ENCODE measurements at regions not wholly inside any gene's neighbourhood (a gene's known extent, or its start where the extent isn't known, plus 50 kb on each side); places are given as distances from the start of the nearest gene placed in this dataset.

- TF ChIP-seq LEF1 (IDR thresholded peaks at IDR 0.05; ENCODE audit: borderline replicate concordance): no peak
- no peak for TF ChIP-seq NFRKB (IDR thresholded peaks at IDR 0.05)
- no peak for TF ChIP-seq L3MBTL2 (conservative IDR thresholded peaks at IDR 0.05)
- no peak for TF ChIP-seq FOXM1 (IDR thresholded peaks at IDR 0.05; ENCODE audit: borderline replicate concordance)
- no peak for TF ChIP-seq ELF4 (IDR thresholded peaks at IDR 0.05)
- TF ChIP-seq FOXK2 (IDR thresholded peaks at IDR 0.05): no peak
- TF ChIP-seq FOXA1 (IDR thresholded peaks at IDR 0.05): no peak
- TF ChIP-seq HDGF (IDR thresholded peaks at IDR 0.05; ENCODE audit: borderline replicate concordance): no peak
- no peak for TF ChIP-seq CTBP1 (IDR thresholded peaks at IDR 0.05; ENCODE audit: borderline replicate concordance)
- TF ChIP-seq SUZ12 (IDR thresholded peaks at IDR 0.05): no peak
- ChIA-PET CTCF (interaction anchor here (0.6 kb wide), 1 partner anchor 62 kb away, joined by 3 read pairs; no protein-coding TSS in a partner anchor), POLR2A (no interaction called here)
- no peak for DNase-seq (ENCODE audit: extremely low spot score)
Observed at GRCh38 chr3:82815417-82816058, 1054.1 kb upstream of the GBE1 start.

- CTCF ChIA-PET: no interaction called here
- POLR2A ChIA-PET: no interaction called here
- no peak for DNase-seq (ENCODE audit: extremely low spot score)
- TF ChIP-seq FOXK2 (IDR thresholded peaks at IDR 0.05) (no peak), HDGF (IDR thresholded peaks at IDR 0.05; ENCODE audit: borderline replicate concordance) (no peak), PKNOX1 (IDR thresholded peaks at IDR 0.05) (no peak), SUZ12 (IDR thresholded peaks at IDR 0.05) (no peak), FOXM1 (IDR thresholded peaks at IDR 0.05; ENCODE audit: borderline replicate concordance) (no peak), ELF4 (IDR thresholded peaks at IDR 0.05) (no peak), ARNT (IDR thresholded peaks at IDR 0.05) (no peak), NFRKB (IDR thresholded peaks at IDR 0.05) (no peak)
Observed at GRCh38 chr3:82814660-82815059, 1053.2 kb upstream of the GBE1 start.

- TF ChIP-seq TARDBP (IDR thresholded peaks at IDR 0.05) (no peak), ELF4 (IDR thresholded peaks at IDR 0.05) (no peak), FOXA1 (IDR thresholded peaks at IDR 0.05) (no peak), NFRKB (IDR thresholded peaks at IDR 0.05) (no peak), L3MBTL2 (conservative IDR thresholded peaks at IDR 0.05) (no peak), FOXM1 (IDR thresholded peaks at IDR 0.05; ENCODE audit: borderline replicate concordance) (no peak), FOXK2 (IDR thresholded peaks at IDR 0.05) (no peak), ZNF384 (IDR thresholded peaks at IDR 0.05) (no peak)
- ChIA-PET CTCF (no interaction called here), POLR2A (no interaction called here)
- DNase-seq (ENCODE audit: extremely low spot score): no peak
Observed at GRCh38 chr3:82807781-82808180, 1046.3 kb upstream of the GBE1 start.

- no peak for DNase-seq (ENCODE audit: extremely low spot score)
- ChIA-PET CTCF (no interaction called here), POLR2A (no interaction called here)
- TF ChIP-seq BHLHE40 (IDR thresholded peaks at IDR 0.05; ENCODE audit: borderline replicate concordance): no peak
- TF ChIP-seq L3MBTL2 (conservative IDR thresholded peaks at IDR 0.05): no peak
- TF ChIP-seq FOXA1 (IDR thresholded peaks at IDR 0.05): no peak
- no peak for TF ChIP-seq LEF1 (IDR thresholded peaks at IDR 0.05; ENCODE audit: borderline replicate concordance)
- no peak for TF ChIP-seq TARDBP (IDR thresholded peaks at IDR 0.05)
- no peak for TF ChIP-seq FOXM1 (IDR thresholded peaks at IDR 0.05; ENCODE audit: borderline replicate concordance)
Observed at GRCh38 chr3:82802501-82802900, 1041.1 kb upstream of the GBE1 start.

- ChIA-PET CTCF (no interaction called here), POLR2A (no interaction called here)
- DNase-seq (ENCODE audit: extremely low spot score): no peak
- no peak for TF ChIP-seq ZNF384 (IDR thresholded peaks at IDR 0.05)
- TF ChIP-seq ELF4 (IDR thresholded peaks at IDR 0.05): no peak
- no peak for TF ChIP-seq ARNT (IDR thresholded peaks at IDR 0.05)
- no peak for TF ChIP-seq BHLHE40 (IDR thresholded peaks at IDR 0.05; ENCODE audit: borderline replicate concordance)
- TF ChIP-seq CTBP1 (IDR thresholded peaks at IDR 0.05; ENCODE audit: borderline replicate concordance): no peak
- TF ChIP-seq TARDBP (IDR thresholded peaks at IDR 0.05): no peak
- no peak for TF ChIP-seq FOXM1 (IDR thresholded peaks at IDR 0.05; ENCODE audit: borderline replicate concordance)
- TF ChIP-seq HDGF (IDR thresholded peaks at IDR 0.05; ENCODE audit: borderline replicate concordance): no peak
- no peak for TF ChIP-seq LEF1 (IDR thresholded peaks at IDR 0.05; ENCODE audit: borderline replicate concordance)
Observed at GRCh38 chr3:82800248-82800647, 1038.8 kb upstream of the GBE1 start.

GRCh38 chr3:82796765-82797164, 1035.3 kb upstream of the GBE1 start:
- POLR2A ChIA-PET: no interaction called here
- no peak for TF ChIP-seq TARDBP (IDR thresholded peaks at IDR 0.05)
- TF ChIP-seq SUZ12 (IDR thresholded peaks at IDR 0.05): no peak
- TF ChIP-seq CTBP1 (IDR thresholded peaks at IDR 0.05; ENCODE audit: borderline replicate concordance): no peak
- TF ChIP-seq L3MBTL2 (conservative IDR thresholded peaks at IDR 0.05): no peak
- TF ChIP-seq NFRKB (IDR thresholded peaks at IDR 0.05): no peak
- no peak for TF ChIP-seq SP1 (IDR thresholded peaks at IDR 0.05)
- TF ChIP-seq ARNT (IDR thresholded peaks at IDR 0.05): no peak
- no peak for TF ChIP-seq ZNF384 (IDR thresholded peaks at IDR 0.05)
- no peak for TF ChIP-seq FOXK2 (IDR thresholded peaks at IDR 0.05)
- no peak for TF ChIP-seq HDGF (IDR thresholded peaks at IDR 0.05; ENCODE audit: borderline replicate concordance)
- TF ChIP-seq BHLHE40 (IDR thresholded peaks at IDR 0.05; ENCODE audit: borderline replicate concordance): no peak
- TF ChIP-seq LEF1 (IDR thresholded peaks at IDR 0.05; ENCODE audit: borderline replicate concordance): no peak
- TF ChIP-seq PKNOX1 (IDR thresholded peaks at IDR 0.05): no peak
- no peak for TF ChIP-seq FOXA1 (IDR thresholded peaks at IDR 0.05)
- TF ChIP-seq ELF4 (IDR thresholded peaks at IDR 0.05): no peak
- TF ChIP-seq FOXM1 (IDR thresholded peaks at IDR 0.05; ENCODE audit: borderline replicate concordance): no peak
- no peak for DNase-seq (ENCODE audit: extremely low spot score)
- CTCF ChIA-PET: no interaction called here

GRCh38 chr3:82791241-82791640, 1029.8 kb upstream of the GBE1 start:
- TF ChIP-seq NFRKB (IDR thresholded peaks at IDR 0.05) (no peak), BHLHE40 (IDR thresholded peaks at IDR 0.05; ENCODE audit: borderline replicate concordance) (no peak), TARDBP (IDR thresholded peaks at IDR 0.05) (no peak), SP1 (IDR thresholded peaks at IDR 0.05) (no peak), ELF4 (IDR thresholded peaks at IDR 0.05) (no peak), ARNT (IDR thresholded peaks at IDR 0.05) (no peak), LEF1 (IDR thresholded peaks at IDR 0.05; ENCODE audit: borderline replicate concordance) (no peak), L3MBTL2 (conservative IDR thresholded peaks at IDR 0.05) (no peak), ZNF384 (IDR thresholded peaks at IDR 0.05) (no peak), PKNOX1 (IDR thresholded peaks at IDR 0.05) (no peak)
- ChIA-PET POLR2A (no interaction called here), CTCF (no interaction called here)
- DNase-seq (ENCODE audit: extremely low spot score): no peak

All from HEK293T (cell line).